ENCODE measurements at regions not wholly inside any gene's neighbourhood (a gene's known extent, or its start where the extent isn't known, plus 50 kb on each side); places are given as distances from the start of the nearest gene placed in this dataset.
"Not testable (repeated sequence)": the region's sequence is repeated elsewhere in the genome, so short reads cannot be mapped to it uniquely, and the experiment has no call there.

DNA sequence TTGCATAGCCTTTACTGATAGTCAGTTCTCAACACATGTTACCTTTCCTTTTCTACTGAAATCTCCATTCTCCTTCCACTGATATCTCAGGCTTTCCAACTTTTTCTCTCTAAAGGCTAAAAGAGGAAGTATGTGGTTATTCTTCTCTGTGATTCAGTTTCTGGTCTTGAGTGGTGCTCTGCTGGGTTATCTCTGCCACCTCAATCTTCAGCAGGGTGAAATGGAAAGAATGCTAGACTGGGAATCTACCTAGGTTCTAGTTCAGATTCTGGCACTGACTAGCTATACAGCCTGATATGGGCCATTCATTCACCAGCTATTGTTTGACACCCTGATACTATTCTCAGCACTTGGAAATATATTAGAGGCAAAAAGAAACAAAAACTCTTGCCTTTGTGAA is 124.9 kb upstream of the GRIA1 start:
- no peak for DNase-seq (ENCODE audit: low read depth in 2 of 2)

DNA sequence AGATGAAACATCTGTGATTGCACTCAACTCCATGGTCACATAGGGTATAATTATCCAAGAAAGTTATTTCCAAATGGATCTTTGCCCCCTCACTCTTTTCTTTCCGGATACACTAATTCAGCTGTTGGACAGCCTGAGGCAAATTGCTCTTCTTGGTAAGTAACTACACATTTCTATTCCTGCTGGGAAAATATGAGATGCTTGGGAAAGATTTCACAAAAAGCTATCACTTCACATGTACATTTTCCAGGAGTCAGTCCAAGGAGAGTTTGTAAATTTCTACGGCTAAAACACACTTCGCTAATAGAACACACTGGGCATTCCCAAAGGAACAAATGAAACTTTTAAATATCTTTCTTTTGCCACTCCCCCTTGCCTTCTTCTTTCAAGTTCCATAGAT is 123.0 kb upstream of the GRIA1 start:
- no peak for DNase-seq (ENCODE audit: low read depth in 2 of 2)

DNA sequence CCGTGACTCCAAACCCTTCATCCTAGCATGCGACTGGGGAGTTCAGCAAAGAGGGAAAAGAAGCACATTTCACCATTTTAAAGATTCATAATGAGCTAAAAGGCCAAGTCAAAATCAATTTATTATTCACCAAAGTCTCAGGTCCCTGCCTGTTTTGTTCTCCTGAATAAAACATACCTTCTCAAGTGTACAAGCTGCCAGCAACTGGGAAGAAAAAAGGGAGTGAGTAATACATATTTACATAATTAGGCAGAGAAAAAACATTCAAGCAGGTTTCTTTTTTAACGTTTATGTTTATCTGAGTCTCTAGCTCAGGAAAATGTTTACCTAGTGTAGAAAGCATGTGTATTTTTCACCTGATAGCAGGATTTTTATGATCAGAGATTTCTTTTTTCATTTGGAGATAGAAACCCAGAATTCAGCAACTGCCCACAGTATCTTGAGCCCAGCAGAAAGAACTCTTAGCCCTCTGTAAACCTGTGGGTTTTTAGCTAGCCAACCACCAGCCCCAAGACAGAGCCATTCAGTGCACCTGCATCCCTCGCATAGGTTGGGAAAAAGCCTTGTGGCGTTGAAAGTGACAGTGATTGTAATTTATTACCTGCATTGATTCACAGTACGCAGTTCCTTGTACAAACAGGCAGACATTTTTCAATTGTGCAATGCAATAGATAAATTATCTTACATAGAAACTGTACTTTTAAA is 117.9 kb upstream of the GRIA1 start:
- no peak for DNase-seq (ENCODE audit: low read depth in 2 of 2)

DNA sequence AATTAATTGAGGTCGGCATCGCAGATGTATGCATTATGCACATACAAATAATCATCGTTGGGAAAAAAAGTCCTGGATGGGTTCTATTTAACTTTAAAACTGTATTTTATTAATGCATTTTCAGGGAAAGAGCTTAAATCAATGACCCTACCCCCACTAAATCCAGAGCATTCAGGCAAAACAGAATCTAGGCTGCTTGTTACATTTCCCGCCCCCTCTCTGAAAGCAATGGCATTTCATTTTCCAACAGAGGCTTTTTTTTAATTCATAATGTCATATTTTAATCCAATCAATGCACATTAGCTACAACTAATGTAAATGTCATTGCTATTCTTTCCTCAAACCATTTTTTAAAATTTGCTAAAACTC is 117.4 kb upstream of the GRIA1 start:
- DNase-seq (ENCODE audit: low read depth in 2 of 2) = no peak

DNA sequence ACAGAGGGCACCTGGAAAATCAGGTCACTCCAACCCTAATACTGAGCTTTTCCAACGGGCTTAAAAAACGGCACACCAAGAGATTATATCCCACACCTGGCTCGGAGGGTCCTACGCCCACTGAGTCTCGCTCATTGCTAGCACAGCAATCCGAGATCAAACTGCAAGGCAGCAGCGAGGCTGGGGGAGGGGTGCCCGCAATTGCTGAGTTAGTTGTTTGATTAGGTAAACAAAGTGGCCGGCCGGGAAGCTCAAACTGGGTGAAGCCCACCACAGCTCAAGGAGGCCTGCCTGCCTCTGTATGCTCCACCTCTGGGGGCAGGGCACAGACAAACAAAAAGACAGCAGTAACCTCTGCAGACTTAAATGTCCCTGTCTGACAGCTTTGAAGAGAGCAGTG is 108.8 kb upstream of the GRIA1 start:
- DNase-seq (ENCODE audit: low read depth in 2 of 2) = not testable (repeated sequence)

DNA sequence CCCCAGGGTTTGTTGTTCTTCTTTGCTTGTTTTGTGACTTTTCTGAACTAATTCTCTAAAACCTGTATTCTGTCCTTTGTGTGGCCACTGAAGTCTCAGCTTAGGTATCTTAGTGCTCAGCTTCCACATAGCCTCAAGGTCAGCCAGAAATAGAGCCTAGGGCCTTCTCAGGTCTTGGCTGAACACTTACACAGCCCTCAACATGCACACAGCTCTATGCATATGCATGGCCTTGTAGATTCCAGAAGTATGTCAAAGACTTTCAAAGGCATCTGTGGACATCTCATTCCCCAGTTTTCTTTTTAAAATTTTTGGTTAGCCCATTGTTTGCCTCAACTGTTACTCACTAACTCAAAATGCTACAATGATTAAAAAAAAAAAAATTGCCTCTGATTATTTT is 99.9 kb upstream of the GRIA1 start:
- no peak for DNase-seq (ENCODE audit: low read depth in 2 of 2)

DNA sequence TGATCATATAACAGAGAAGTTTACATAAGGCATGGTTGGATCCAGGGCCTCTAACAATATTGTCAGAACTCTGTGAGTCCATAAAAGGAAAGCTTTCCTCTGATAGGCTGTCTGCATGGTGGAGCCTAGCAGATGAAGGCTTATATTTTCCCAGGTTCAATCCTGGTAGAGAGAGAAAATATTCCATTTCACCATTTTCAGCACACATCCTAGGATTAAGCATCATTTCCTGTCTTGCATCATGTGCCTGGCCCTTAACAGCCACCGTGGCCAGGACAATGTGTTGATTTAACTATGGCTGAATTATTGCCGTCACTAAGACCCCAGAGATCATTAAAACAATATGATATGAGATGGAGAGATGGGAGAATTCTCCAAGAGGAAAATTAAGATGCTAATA is 90.9 kb upstream of the GRIA1 start:
- DNase-seq (ENCODE audit: low read depth in 2 of 2) = no peak

DNA sequence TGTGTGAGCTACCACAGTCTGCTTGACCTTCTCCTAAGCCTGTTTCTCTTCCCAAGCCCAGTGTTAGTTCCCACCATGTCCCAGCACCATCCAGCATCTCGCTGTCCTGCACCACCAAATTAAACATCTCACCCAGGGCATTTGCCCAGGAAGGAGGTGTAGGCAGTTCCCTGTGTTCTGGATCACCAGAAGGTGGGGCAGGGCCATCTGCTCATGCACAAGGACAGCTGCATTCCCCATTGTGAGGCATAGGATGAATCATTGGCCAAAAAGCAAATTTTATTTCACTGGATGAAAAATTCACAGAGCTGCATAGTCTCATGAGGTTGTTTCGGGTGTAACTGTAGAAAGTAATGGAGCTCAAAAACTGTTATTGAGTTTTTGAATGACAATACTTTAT is 89.5 kb upstream of the GRIA1 start:
- no peak for DNase-seq (ENCODE audit: low read depth in 2 of 2)

DNA sequence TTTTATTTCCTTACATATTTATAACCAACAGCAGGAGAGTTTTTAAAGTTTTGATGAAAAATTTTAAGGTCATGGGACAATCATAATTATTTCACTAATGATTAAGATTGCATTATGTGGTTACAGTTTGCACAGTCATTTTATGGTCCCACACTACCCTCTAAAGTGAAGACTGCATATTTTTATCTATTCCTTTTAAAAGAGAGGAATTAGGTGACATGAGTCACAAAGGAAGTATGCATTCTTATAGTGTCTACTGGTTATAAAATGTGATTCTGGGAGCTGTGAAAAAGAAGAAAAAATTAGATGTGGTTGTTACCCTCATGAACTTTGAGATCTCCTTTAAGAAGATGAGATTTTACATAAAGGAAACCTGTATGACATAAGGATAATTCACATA is 87.9 kb upstream of the GRIA1 start:
- no peak for DNase-seq (ENCODE audit: low read depth in 2 of 2)

DNA sequence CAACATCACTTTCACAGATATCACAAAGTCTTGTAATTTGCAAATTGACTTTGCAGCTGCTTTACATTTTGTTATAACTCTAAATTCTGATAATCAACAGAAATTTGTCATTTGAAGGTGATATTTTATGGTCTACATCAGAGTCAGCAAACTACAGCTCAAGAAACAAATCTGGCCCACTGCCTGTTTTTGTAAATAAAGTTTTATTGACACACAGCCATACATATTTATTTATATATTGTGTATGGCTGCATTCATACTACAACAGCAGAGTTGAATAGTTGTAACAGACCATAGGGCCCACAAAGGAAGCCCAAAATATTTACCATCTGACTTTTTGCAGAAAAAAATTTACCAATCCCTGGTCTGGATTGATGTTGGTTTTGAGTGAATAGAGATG is 87.0 kb upstream of the GRIA1 start:
- DNase-seq (ENCODE audit: low read depth in 2 of 2) = no peak

DNA sequence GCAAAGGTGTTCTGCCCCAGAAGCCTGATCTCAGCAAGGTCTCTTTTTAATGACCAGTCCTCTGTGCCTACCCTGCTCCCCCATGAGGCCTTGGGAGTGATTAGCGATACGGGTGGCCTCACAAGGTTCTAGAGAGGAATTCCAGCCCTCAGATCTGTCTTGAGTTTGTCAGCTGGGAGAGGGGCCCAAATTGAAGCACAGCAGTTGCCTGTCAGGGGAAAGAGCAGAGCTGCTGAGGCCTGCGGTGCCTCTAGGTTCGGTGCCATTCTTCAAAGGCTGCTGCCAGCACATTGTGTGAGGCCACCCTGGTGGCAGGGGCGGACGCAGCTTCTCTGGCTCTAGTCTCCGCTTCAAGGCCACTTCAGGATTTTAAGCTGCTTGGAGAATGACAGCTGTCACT is 85.7 kb upstream of the GRIA1 start:
- DNase-seq (ENCODE audit: low read depth in 2 of 2) = no peak

DNA sequence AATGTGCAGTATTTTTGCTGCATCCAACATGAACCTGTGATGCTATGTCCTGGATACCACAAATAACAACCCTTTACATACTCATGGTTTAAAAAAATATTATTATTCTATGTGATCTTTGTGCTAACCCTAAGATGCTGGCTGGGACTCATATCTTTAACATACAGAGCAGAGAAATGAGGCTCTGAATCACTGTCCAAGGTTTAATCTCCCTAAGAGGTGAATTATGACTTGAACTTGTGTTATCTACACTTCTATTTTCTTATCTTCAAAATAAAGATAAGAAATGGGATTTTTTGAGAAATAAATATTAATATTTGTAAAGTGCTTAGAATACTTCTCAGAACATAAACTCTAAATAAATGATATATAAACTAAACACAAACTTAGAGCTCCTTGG is 68.8 kb upstream of the GRIA1 start:
- no peak for DNase-seq (ENCODE audit: low read depth in 2 of 2)

DNA sequence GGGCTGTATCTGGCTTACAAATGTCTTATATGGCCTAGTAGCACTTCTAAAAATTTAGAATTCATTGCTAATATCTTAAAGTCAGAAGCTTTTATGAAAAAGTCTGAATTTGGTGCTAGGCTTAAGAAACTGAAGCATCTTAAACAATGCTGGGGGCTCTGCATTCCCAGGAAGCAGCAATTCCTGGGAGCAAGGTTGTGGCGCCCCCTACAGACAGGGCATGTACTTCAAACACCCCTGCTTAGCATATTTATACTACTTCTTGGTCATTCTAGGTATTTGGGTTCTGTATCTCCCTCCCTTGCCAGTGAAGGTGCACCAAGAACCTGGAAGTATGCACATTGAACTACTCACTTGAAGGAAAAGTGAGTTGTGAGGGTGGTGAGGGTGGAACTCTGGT is 64.6 kb upstream of the GRIA1 start:
- DNase-seq (ENCODE audit: low read depth in 2 of 2) = no peak

DNA sequence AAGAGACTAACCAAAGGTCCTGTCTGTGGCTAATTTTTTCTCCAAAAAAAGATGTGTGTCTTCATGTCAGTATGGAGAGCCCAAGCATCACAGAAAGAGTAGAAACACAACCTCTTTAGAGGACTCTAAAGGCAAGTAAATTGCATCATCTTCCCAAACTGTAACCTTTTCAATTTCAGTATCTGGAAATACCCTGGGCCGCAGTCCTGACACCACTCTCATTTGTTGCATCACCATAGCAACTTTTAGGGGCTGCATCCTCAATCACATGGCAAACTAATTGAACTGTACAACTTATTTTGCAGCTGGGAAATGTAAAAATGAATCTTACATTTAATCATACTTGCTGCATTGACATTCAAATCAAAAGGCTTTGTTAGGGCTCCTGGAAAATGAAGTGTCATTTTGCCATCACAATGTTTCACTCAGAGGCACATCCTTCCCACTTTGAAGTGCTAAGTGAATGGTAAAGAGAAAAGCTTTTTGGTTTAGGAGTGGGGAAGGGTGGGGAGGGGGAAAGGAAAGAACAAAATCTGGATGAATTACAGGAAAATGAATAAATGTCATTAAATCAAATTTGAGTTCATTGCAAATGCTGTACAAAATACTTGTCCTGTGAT is 60.6 kb upstream of the GRIA1 start:
- DNase-seq (ENCODE audit: low read depth in 2 of 2) = no peak

DNA sequence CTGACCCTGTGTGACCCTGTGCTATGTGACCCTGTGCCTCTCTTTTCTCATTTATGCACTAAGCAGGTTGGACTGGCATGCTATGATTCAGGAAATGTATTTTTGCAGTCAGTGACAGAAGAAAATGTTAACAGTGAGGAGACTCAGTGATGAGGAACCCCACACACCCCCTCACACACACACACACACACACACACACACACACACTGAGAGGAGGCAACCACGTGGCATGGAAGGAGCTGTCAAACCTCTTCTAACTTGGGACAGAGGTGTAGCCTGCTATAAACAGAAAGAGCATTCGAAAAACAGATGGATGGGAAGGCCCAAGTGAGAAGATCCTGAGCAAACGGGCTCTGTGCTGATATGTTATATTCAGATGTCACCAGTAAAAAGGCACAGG is 57.9 kb upstream of the GRIA1 start:
- no peak for DNase-seq (ENCODE audit: low read depth in 2 of 2)

DNA sequence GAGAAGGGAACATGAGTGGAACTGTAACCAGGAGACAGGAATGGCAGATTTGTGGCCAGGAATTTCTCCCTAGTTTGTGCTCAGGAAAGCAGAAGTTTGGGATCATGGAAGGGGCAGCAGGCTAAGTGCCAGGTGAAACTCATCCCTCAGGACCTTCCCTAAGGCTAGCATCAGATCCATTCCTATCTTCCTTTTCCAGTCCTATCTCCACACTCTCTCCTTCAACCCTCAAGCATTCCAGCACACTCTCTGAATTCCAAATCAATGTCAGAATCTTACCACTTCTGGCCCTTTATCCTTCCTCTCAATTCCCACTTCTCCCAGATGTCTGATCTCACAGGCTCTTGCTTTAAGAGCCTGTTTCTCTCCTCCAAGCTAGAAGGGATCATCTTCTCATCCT is 53.2 kb upstream of the GRIA1 start:
- DNase-seq (ENCODE audit: low read depth in 2 of 2) = no peak

DNA sequence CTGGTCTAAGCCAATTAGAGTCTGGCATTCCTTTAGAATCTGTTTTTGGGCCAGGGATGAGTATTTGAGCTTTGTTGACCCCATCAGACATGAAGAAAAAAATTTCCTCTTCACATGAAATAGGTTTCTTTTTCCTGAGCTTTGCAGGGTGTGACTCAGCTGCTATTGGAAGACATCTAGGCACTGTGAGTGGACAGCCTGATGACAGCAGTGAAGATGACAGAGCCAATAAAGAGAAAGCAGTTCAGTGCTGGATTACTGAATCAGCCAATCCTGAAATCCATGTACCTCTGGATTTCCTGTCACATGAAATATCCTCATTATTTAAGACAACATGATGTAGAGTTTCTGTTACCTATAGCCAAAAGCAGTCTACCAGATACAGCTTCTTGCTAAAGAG is 51.3 kb upstream of the GRIA1 start:
- DNase-seq (ENCODE audit: low read depth in 2 of 2) = no peak

Data from stimulated activated CD4-positive, alpha-beta T cell treated with anti-CD3 and anti-CD28 coated beads, Interleukin-4, amount 100 ng/mL, for 48 hours (primary cell).